Tongue (tissue), 1 donor: ENCODE measurements at regions not wholly inside any gene's neighbourhood (a gene's known extent, or its start where the extent isn't known, plus 50 kb on each side); places are given as distances from the start of the nearest gene placed in this dataset.

Experiments used
- DNase-seq: peaks from one replicate; pipeline ENCODE4 v3.0.0-alpha.2; 2015

GRCh38 chr2:183284606-183285005 lies 160.4 kb downstream of the NUP35 start:
- no peak for DNase-seq

GRCh38 chr2:183291436-183291835 lies 167.2 kb downstream of the NUP35 start:
- no peak for DNase-seq

GRCh38 chr2:183292028-183292427 lies 167.8 kb downstream of the NUP35 start:
- DNase-seq: no peak

- no peak for DNase-seq
Observed at GRCh38 chr2:183339311-183339710, 215.1 kb downstream of the NUP35 start.

- DNase-seq: no peak
Observed at GRCh38 chr2:183341057-183341456, 216.8 kb downstream of the NUP35 start.

- DNase-seq: no peak
Observed at GRCh38 chr2:183347969-183348368, 223.7 kb downstream of the NUP35 start.

- DNase-seq: no peak
Observed at GRCh38 chr2:183348492-183348891, 224.2 kb downstream of the NUP35 start.

GRCh38 chr2:183349091-183349490 lies 224.8 kb downstream of the NUP35 start:
- DNase-seq: peak; percentile 46

GRCh38 chr2:183359867-183360266 lies 235.6 kb downstream of the NUP35 start:
- peak; percentile 13 for DNase-seq

- DNase-seq: no peak
Observed at GRCh38 chr2:183371545-183371944, 247.3 kb downstream of the NUP35 start.

- DNase-seq: no peak
Observed at GRCh38 chr2:183375821-183376220, 251.6 kb downstream of the NUP35 start.

- no peak for DNase-seq
Observed at GRCh38 chr2:183383854-183384253, 259.6 kb downstream of the NUP35 start.

GRCh38 chr2:183389546-183390080 lies 265.4 kb downstream of the NUP35 start:
- no peak for DNase-seq

GRCh38 chr2:183390109-183390508 lies 265.9 kb downstream of the NUP35 start:
- no peak for DNase-seq

GRCh38 chr2:183404392-183404791 lies 280.1 kb downstream of the NUP35 start:
- DNase-seq: no peak

- DNase-seq: no peak
Observed at GRCh38 chr2:183408562-183408961, 284.3 kb downstream of the NUP35 start.

GRCh38 chr2:183409662-183410061 lies 285.4 kb downstream of the NUP35 start:
- DNase-seq: no peak

- DNase-seq: no peak
Observed at GRCh38 chr2:183416753-183417152, 292.5 kb downstream of the NUP35 start.

- DNase-seq: no peak
Observed at GRCh38 chr2:183426825-183427224, 302.6 kb downstream of the NUP35 start.

GRCh38 chr2:183427558-183427957 lies 303.3 kb downstream of the NUP35 start:
- no peak for DNase-seq

GRCh38 chr2:183428881-183429280 lies 304.6 kb downstream of the NUP35 start:
- DNase-seq: no peak

- no peak for DNase-seq
Observed at GRCh38 chr2:183438541-183438940, 314.3 kb downstream of the NUP35 start.

GRCh38 chr2:183455056-183455455 lies 330.8 kb downstream of the NUP35 start:
- no peak for DNase-seq

- no peak for DNase-seq
Observed at GRCh38 chr2:183456177-183456576, 331.9 kb downstream of the NUP35 start.

- no peak for DNase-seq
Observed at GRCh38 chr2:183458460-183458859, 334.2 kb downstream of the NUP35 start.
